GM18517 (cell line): ENCODE measurements at regions not wholly inside any gene's neighbourhood (a gene's known extent, or its start where the extent isn't known, plus 50 kb on each side); places are given as distances from the start of the nearest gene placed in this dataset.

Source experiments
- ATAC-seq: cut with Tn5 transposase; IDR thresholded peaks from one replicate; pipeline ENCODE4 v1.9.1; 2021; ENCODE audit warnings: mild to moderate bottlenecking, moderate library complexity; ENCODE audit not compliant: unreplicated experiment

GRCh38 chr4:156021298-156021697, 67.6 kb upstream of the CTSO start:
- no peak for ATAC-seq

- no peak for ATAC-seq
These were observed 65.6 kb upstream of the CTSO start for GRCh38 chr4:156019246-156019645.

- ATAC-seq = no peak
These were observed 64.7 kb upstream of the CTSO start for GRCh38 chr4:156018383-156018782.

GRCh38 chr4:156015781-156016180, 62.1 kb upstream of the CTSO start:
- no peak for ATAC-seq

GRCh38 chr4:156006192-156006591, 52.5 kb upstream of the CTSO start:
- no peak for ATAC-seq
